ENCODE measurements at regions not wholly inside any gene's neighbourhood (a gene's known extent, or its start where the extent isn't known, plus 50 kb on each side); places are given as distances from the start of the nearest gene placed in this dataset.

GRCh38 chr5:3230254-3230653, 365.4 kb upstream of the IRX1 start:
- Histone ChIP-seq H3K4me2 (ENCODE audit: control insufficient read depth, insufficient read depth) (no peak overlapping the region), H3K4me1 (ENCODE audit: control insufficient read depth, insufficient read depth, low read length) (no peaks in the 10 kb centered on the region), H3K9ac (ENCODE audit: control insufficient read depth, insufficient read depth, low read length) (no peak overlapping the region), H3K27me3 (replicated peaks in 1 of 2; ENCODE audit: control insufficient read depth in 2 of 2, insufficient read depth in 2 of 2, low read length in 1 of 2) (no peaks in the 10 kb centered on the region), H3K36me3 (ENCODE audit: control insufficient read depth in 2 of 2, insufficient read depth in 2 of 2, low read length in 1 of 2) (no peaks in the 10 kb centered on the region), H3K9me3 (replicated peaks; ENCODE audit: control insufficient read depth, insufficient read depth, low read length) (no peaks in the 10 kb centered on the region), H2AFZ (ENCODE audit: control insufficient read depth, low read depth, low read length) (no peak overlapping the region), H3K4me3 (no peak overlapping the region), H4K20me1 (ENCODE audit: control insufficient read depth, insufficient read depth) (no peaks in the 10 kb centered on the region), H3K27ac (ENCODE audit: control insufficient read depth, insufficient read depth) (no peak overlapping the region), H3K79me2 (ENCODE audit: control insufficient read depth, insufficient read depth, low read length) (no peaks in the 10 kb centered on the region)
- no TSS peak for BruUV-seq (replicated peaks)
- POLR2A ChIA-PET = no interaction called here
- DNase-seq (ENCODE audit: low read depth, low spot score) (no peak), FAIRE-seq (no peak), ATAC-seq (no peak)
- SMC1A ChIA-PET (ENCODE audit: uncharacterized antibody, unreplicated experiment) = no interaction called here
- RAD21 ChIA-PET (ENCODE audit: unreplicated experiment) = no interaction called here
- TF ChIP-seq MTA3 (IDR thresholded peaks at IDR 0.05; ENCODE audit: borderline replicate concordance, low read length) = no peak
- no peak for TF ChIP-seq HDAC2 (IDR thresholded peaks at IDR 0.05)
- no peak for TF ChIP-seq MTA2 (IDR thresholded peaks at IDR 0.05; ENCODE audit: low read depth)
- TF ChIP-seq PKNOX1 (IDR thresholded peaks at IDR 0.05) = no peak
- TF ChIP-seq ZNF24 (IDR thresholded peaks at IDR 0.05) = no peak
- no peak for TF ChIP-seq DPF2 (IDR thresholded peaks at IDR 0.05)
- TF ChIP-seq, protein P1, sequence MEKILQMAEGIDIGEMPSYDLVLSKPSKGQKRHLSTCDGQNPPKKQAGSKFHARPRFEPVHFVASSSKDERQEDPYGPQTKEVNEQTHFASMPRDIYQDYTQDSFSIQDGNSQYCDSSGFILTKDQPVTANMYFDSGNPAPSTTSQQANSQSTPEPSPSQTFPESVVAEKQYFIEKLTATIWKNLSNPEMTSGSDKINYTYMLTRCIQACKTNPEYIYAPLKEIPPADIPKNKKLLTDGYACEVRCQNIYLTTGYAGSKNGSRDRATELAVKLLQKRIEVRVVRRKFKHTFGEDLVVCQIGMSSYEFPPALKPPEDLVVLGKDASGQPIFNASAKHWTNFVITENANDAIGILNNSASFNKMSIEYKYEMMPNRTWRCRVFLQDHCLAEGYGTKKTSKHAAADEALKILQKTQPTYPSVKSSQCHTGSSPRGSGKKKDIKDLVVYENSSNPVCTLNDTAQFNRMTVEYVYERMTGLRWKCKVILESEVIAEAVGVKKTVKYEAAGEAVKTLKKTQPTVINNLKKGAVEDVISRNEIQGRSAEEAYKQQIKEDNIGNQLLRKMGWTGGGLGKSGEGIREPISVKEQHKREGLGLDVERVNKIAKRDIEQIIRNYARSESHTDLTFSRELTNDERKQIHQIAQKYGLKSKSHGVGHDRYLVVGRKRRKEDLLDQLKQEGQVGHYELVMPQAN (conservative IDR thresholded peaks at IDR 0.05) = no peak
- no peak for TF ChIP-seq CBX3 (IDR thresholded peaks at IDR 0.05; ENCODE audit: borderline replicate concordance, low read depth)
- TF ChIP-seq NR2C2 (IDR thresholded peaks at IDR 0.05; ENCODE audit: borderline replicate concordance, control insufficient read depth, insufficient read length, low read depth) = no peak
- no peak for TF ChIP-seq BACH1 (IDR thresholded peaks at IDR 0.05; ENCODE audit: borderline replicate concordance)
- CTCF ChIA-PET = no interaction called here
- 37% methylated on average over 5 of the region's 5 CpGs for WGBS (ENCODE audit: insufficient coverage, insufficient replicate concordance, low lambda C conversion rate, missing lambda C conversion rate)
- intact Hi-C loops (cut with micrococcal nuclease; ENCODE audit: unreplicated experiment) = no loop called here
- in situ Hi-C loops (cut with MboI) = no loop called here
